ENCODE measurements at regions not wholly inside any gene's neighbourhood (a gene's known extent, or its start where the extent isn't known, plus 50 kb on each side); places are given as distances from the start of the nearest gene placed in this dataset.

GRCh38 chr2:51301381-51301780 is 269.4 kb upstream of the NRXN1 start:
- TF ChIP-seq POLR2AphosphoS5 (IDR thresholded peaks at IDR 0.05) (no peak), CTCF (IDR thresholded peaks at IDR 0.05) (no peak), POLR2A (IDR thresholded peaks at IDR 0.05) (no peak), EP300 (IDR thresholded peaks at IDR 0.05) (no peak)
- Histone ChIP-seq H3K4me1 (no peaks in the 10 kb centered on the region), H3K9me3 (no peaks in the 10 kb centered on the region), H3K4me3 (no peak overlapping the region), H3K27ac (no peak overlapping the region), H3K27me3 (no peaks in the 10 kb centered on the region), H3K36me3 (no peaks in the 10 kb centered on the region)
- no peak for ATAC-seq
- 84 to 93% methylated on average over 4 of the region's 4 CpGs for WGBS, 2 donors (ENCODE audit: low coverage in 1 of 2)

- Histone ChIP-seq H3K36me3 (no peaks in the 10 kb centered on the region), H3K27me3 (no peaks in the 10 kb centered on the region), H3K27ac (no peak overlapping the region), H3K4me1 (no peaks in the 10 kb centered on the region), H3K4me3 (no peak overlapping the region), H3K9me3 (no peaks in the 10 kb centered on the region)
- TF ChIP-seq EP300 (IDR thresholded peaks at IDR 0.05) = no peak
- TF ChIP-seq POLR2AphosphoS5 (IDR thresholded peaks at IDR 0.05) = no peak
- no peak for TF ChIP-seq POLR2A (IDR thresholded peaks at IDR 0.05)
- TF ChIP-seq CTCF (IDR thresholded peaks at IDR 0.05) = no peak
- no peak for ATAC-seq
- WGBS, 2 donors (ENCODE audit: low coverage in 1 of 2) = 0 to 17% methylated on average over 1 of the region's 1 CpG
Measured at GRCh38 chr2:51299370-51299769, 267.4 kb upstream of the NRXN1 start.

GRCh38 chr2:51297488-51297887 is 265.6 kb upstream of the NRXN1 start:
- no peaks in the 10 kb centered on the region for H3K4me1 ChIP-seq
- H3K27me3 ChIP-seq = no peaks in the 10 kb centered on the region
- no peak overlapping the region for H3K27ac ChIP-seq
- H3K36me3 ChIP-seq = no peaks in the 10 kb centered on the region
- TF ChIP-seq CTCF (IDR thresholded peaks at IDR 0.05) (no peak), POLR2AphosphoS5 (IDR thresholded peaks at IDR 0.05) (no peak), POLR2A (IDR thresholded peaks at IDR 0.05) (no peak), EP300 (IDR thresholded peaks at IDR 0.05) (no peak)
- no peaks in the 10 kb centered on the region for H3K9me3 ChIP-seq
- no peak overlapping the region for H3K4me3 ChIP-seq
- no peak for ATAC-seq
- 75 to 100% methylated on average over 1 of the region's 1 CpG for WGBS, 2 donors (ENCODE audit: low coverage in 1 of 2)

GRCh38 chr2:51293566-51294200 is 261.8 kb upstream of the NRXN1 start:
- no peak for ATAC-seq
- H3K4me3 ChIP-seq = no peak overlapping the region
- no peaks in the 10 kb centered on the region for H3K4me1 ChIP-seq
- WGBS, 2 donors (ENCODE audit: low coverage in 1 of 2) = 65 to 67% methylated on average over 5 of the region's 5 CpGs
- no peaks in the 10 kb centered on the region for H3K36me3 ChIP-seq
- H3K27me3 ChIP-seq = no peaks in the 10 kb centered on the region
- no peaks in the 10 kb centered on the region for H3K9me3 ChIP-seq
- H3K27ac ChIP-seq = no peak overlapping the region
- no peak for TF ChIP-seq EP300 (IDR thresholded peaks at IDR 0.05)
- no peak for TF ChIP-seq POLR2AphosphoS5 (IDR thresholded peaks at IDR 0.05)
- no peak for TF ChIP-seq CTCF (IDR thresholded peaks at IDR 0.05)
- no peak for TF ChIP-seq POLR2A (IDR thresholded peaks at IDR 0.05)

- WGBS, 2 donors (ENCODE audit: low coverage in 1 of 2) = 55 to 69% methylated on average over 5 of the region's 5 CpGs
Measured at GRCh38 chr2:51291762-51292551, 260.0 kb upstream of the NRXN1 start.

More at GRCh38 chr2:51291762-51292551, 260.0 kb upstream of the NRXN1 start:
- no peak for ATAC-seq
- no peak overlapping the region for H3K4me3 ChIP-seq
- no peaks in the 10 kb centered on the region for H3K36me3 ChIP-seq
- no peak overlapping the region for H3K27ac ChIP-seq
- no peak for TF ChIP-seq CTCF (IDR thresholded peaks at IDR 0.05)
- no peak for TF ChIP-seq POLR2AphosphoS5 (IDR thresholded peaks at IDR 0.05)
- TF ChIP-seq EP300 (IDR thresholded peaks at IDR 0.05) = no peak
- no peak for TF ChIP-seq POLR2A (IDR thresholded peaks at IDR 0.05)
- no peaks in the 10 kb centered on the region for H3K9me3 ChIP-seq
- no peaks in the 10 kb centered on the region for H3K27me3 ChIP-seq
- no peaks in the 10 kb centered on the region for H3K4me1 ChIP-seq
